OCI-LY7 (cell line): ENCODE measurements at regions not wholly inside any gene's neighbourhood (a gene's known extent, or its start where the extent isn't known, plus 50 kb on each side); places are given as distances from the start of the nearest gene placed in this dataset.

Experiments used
- EZH2phosphoT487 ChIP-seq: fragments of 200-600 bp; sonication (generic); IDR thresholded peaks from 2 replicates; pipeline ENCODE4 v1.6.1; 2018; ENCODE audit warnings: low read depth, borderline replicate concordance, mild to moderate bottlenecking, mixed run types, antibody characterized with exemption, low read length, moderate library complexity, mixed read lengths
- TF ChIP-seq, protein P1 (sequence below): fragments of 200-600 bp; sonication (generic); conservative IDR thresholded peaks from 2 replicates; pipeline ENCODE4 v1.5.1; 2014; ENCODE audit warnings: mild to moderate bottlenecking, antibody characterized with exemption, low read length, moderate library complexity, mixed read lengths

DNA sequence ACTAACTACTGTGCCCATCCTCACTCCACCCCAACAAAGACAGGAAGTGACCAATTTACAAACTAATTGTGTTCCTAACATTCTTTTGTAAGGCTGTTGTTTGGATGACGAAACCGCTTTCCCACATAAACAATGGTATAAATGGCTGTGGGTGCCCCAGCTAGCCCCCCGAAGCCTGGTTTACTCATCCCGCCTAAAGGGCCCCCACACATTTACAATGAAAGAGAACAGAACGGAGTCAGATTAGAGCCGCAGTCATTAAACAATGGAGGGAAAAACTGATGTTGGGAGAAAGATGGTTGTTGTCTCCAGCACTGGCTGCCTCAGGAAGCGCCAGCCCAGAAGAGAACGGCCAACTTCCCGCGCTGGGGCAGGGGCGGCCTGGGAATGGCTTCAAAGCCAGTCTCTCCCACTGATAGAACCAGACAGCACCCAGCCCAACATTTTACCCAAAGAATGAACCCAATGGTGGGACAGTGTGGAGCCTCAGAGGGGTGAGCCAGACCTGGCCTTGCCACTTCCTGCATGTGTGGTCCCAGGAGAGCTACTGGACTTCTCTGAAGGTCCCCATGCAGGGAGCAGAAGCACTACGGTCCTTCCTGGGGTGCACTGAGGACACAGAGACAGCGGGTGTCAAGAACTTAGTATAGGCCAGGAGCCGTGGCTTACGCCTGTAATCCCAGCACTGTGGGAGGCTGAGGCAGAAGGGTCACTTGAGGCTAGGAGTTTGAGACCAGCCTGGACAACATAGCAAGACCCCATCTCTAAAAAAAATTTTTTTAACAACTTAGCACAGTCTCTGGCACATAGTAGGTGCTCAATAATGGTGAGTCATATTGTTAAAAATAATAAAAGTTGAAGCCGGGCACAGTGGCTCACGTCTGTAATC lies 75.8 kb upstream of the GATA2 start:
- TF ChIP-seq, protein P1, sequence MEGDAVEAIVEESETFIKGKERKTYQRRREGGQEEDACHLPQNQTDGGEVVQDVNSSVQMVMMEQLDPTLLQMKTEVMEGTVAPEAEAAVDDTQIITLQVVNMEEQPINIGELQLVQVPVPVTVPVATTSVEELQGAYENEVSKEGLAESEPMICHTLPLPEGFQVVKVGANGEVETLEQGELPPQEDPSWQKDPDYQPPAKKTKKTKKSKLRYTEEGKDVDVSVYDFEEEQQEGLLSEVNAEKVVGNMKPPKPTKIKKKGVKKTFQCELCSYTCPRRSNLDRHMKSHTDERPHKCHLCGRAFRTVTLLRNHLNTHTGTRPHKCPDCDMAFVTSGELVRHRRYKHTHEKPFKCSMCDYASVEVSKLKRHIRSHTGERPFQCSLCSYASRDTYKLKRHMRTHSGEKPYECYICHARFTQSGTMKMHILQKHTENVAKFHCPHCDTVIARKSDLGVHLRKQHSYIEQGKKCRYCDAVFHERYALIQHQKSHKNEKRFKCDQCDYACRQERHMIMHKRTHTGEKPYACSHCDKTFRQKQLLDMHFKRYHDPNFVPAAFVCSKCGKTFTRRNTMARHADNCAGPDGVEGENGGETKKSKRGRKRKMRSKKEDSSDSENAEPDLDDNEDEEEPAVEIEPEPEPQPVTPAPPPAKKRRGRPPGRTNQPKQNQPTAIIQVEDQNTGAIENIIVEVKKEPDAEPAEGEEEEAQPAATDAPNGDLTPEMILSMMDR: no peak
- no peak for TF ChIP-seq EZH2phosphoT487
